ENCODE measurements at regions not wholly inside any gene's neighbourhood (a gene's known extent, or its start where the extent isn't known, plus 50 kb on each side); places are given as distances from the start of the nearest gene placed in this dataset.

DNA sequence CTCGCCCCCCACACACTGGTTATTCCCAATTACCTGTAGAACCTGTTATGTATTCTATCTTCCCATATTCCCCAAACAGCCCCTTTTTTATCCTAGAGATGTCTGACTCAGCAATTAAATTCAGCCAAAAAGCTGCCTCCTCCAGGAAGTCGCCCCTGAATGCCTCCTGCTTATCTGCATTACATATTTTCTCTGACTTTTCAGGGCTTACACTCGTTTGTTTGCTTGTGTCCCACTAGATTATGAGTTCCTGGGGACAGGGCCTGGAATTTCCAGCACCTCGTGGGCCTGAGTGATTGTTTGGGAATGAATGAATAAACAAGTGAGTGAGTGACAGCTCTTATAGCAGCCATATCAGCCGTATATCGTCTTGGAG, 99.3 kb upstream of the RFLNA start:
- Histone ChIP-seq H3K36me3 (ENCODE audit: insufficient read depth, low read length) (no peaks in the 10 kb centered on the region), H4K20me1 (ENCODE audit: insufficient read depth, low read length) (no peaks in the 10 kb centered on the region), H2AFZ (ENCODE audit: low read length) (no peak overlapping the region), H3K4me1 (ENCODE audit: insufficient read depth, low read length, poor library complexity, severe bottlenecking) (no peaks in the 10 kb centered on the region), H3K79me2 (ENCODE audit: insufficient read depth, low read depth, low read length) (no peaks in the 10 kb centered on the region), H3K9me2 (ENCODE audit: insufficient read depth, low read length) (no peaks in the 10 kb centered on the region), H3K27ac (ENCODE audit: low read depth, low read length, poor library complexity, severe bottlenecking) (no peak overlapping the region), H3K4me2 (ENCODE audit: low read length) (no peak overlapping the region), H3K4me3 (ENCODE audit: low read depth, low read length, poor library complexity, severe bottlenecking) (no peak overlapping the region), H3K9me3 (ENCODE audit: low read length) (no peaks in the 10 kb centered on the region)
- no peak for DNase-seq (ENCODE audit: low spot score)
- BruUV-seq (replicated peaks) = no TSS peak
- TF ChIP-seq, protein P1, sequence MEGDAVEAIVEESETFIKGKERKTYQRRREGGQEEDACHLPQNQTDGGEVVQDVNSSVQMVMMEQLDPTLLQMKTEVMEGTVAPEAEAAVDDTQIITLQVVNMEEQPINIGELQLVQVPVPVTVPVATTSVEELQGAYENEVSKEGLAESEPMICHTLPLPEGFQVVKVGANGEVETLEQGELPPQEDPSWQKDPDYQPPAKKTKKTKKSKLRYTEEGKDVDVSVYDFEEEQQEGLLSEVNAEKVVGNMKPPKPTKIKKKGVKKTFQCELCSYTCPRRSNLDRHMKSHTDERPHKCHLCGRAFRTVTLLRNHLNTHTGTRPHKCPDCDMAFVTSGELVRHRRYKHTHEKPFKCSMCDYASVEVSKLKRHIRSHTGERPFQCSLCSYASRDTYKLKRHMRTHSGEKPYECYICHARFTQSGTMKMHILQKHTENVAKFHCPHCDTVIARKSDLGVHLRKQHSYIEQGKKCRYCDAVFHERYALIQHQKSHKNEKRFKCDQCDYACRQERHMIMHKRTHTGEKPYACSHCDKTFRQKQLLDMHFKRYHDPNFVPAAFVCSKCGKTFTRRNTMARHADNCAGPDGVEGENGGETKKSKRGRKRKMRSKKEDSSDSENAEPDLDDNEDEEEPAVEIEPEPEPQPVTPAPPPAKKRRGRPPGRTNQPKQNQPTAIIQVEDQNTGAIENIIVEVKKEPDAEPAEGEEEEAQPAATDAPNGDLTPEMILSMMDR (conservative IDR thresholded peaks at IDR 0.05; ENCODE audit: low read length) = no peak
- CTCF ChIA-PET (ENCODE audit: unreplicated experiment) = no interaction called here
- POLR2A ChIA-PET = interaction anchor here (0.7 kb wide), 1 partner anchor 10 kb away, joined by 3 read pairs; no protein-coding TSS in a partner anchor
- intact Hi-C loops (cut with micrococcal nuclease; ENCODE audit: unreplicated experiment) = no loop called here

DNA sequence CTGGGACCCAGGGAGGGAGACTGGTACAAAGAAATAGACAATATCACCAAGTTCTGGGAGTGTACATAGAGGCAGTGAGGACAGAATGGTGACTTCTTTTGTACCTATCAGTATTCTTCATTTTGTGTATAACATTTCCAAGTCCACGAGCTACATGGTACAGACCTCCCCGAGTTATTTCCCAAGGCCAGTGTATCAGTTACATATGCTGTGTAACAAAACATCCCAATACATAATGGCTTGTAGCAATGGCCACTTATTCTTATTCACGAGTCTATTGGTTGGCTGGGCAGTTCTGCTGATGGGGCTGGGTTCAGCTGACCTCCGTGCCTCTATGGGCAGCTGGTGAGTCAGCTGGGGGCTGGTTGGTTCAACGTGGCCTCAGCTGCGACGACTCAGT, 98.7 kb upstream of the RFLNA start:
- no TSS peak for BruUV-seq (replicated peaks)
- H4K20me1 ChIP-seq (ENCODE audit: insufficient read depth, low read length) = no peaks in the 10 kb centered on the region
- POLR2A ChIA-PET = interaction anchor here (0.7 kb wide), 1 partner anchor 10 kb away, joined by 3 read pairs; no protein-coding TSS in a partner anchor
- no peaks in the 10 kb centered on the region for H3K79me2 ChIP-seq (ENCODE audit: insufficient read depth, low read depth, low read length)
- H3K4me2 ChIP-seq (ENCODE audit: low read length) = no peak overlapping the region
- no peaks in the 10 kb centered on the region for H3K9me3 ChIP-seq (ENCODE audit: low read length)
- no peaks in the 10 kb centered on the region for H3K4me1 ChIP-seq (ENCODE audit: insufficient read depth, low read length, poor library complexity, severe bottlenecking)
- H3K36me3 ChIP-seq (ENCODE audit: insufficient read depth, low read length) = no peaks in the 10 kb centered on the region
- H2AFZ ChIP-seq (ENCODE audit: low read length) = no peak overlapping the region
- intact Hi-C loops (cut with micrococcal nuclease; ENCODE audit: unreplicated experiment) = no loop called here
- no peak for DNase-seq (ENCODE audit: low spot score)
- no peak for TF ChIP-seq EZH2phosphoT487 (IDR thresholded peaks at IDR 0.05; ENCODE audit: borderline replicate concordance, low read depth, low read length)
- TF ChIP-seq, protein P1 (conservative IDR thresholded peaks at IDR 0.05; ENCODE audit: low read length) = no peak
- CTCF ChIA-PET (ENCODE audit: unreplicated experiment) = no interaction called here
- H3K9me2 ChIP-seq (ENCODE audit: insufficient read depth, low read length) = no peaks in the 10 kb centered on the region
- H3K4me3 ChIP-seq (ENCODE audit: low read depth, low read length, poor library complexity, severe bottlenecking) = no peak overlapping the region
- no peak overlapping the region for H3K27ac ChIP-seq (ENCODE audit: low read depth, low read length, poor library complexity, severe bottlenecking)

DNA sequence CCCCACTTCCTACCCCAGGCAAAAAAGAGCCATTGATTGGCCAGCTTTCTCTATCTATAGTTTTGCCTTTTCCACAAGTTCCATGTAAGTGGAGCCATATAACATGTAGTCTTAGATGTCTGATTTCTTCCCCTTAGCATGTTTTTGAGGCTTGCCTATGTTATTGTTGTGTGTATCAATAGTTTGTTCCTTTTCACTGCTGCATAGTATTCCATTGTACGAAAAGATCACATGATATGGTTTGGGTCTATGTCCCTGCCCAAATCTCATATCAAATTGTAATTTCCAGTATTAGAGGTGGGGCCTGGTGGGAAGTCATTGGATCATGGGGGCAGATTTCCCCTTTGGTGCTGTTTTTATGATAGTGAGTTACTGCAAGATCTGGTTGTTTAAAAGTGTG, 93.6 kb upstream of the RFLNA start:
- Histone ChIP-seq H3K4me2 (ENCODE audit: low read length) (no peak overlapping the region), H3K9me2 (ENCODE audit: insufficient read depth, low read length) (no peaks in the 10 kb centered on the region), H4K20me1 (ENCODE audit: insufficient read depth, low read length) (no peaks in the 10 kb centered on the region), H3K27ac (ENCODE audit: low read depth, low read length, poor library complexity, severe bottlenecking) (no peak overlapping the region), H3K4me1 (ENCODE audit: insufficient read depth, low read length, poor library complexity, severe bottlenecking) (no peaks in the 10 kb centered on the region), H3K79me2 (ENCODE audit: insufficient read depth, low read depth, low read length) (no peaks in the 10 kb centered on the region), H3K9me3 (ENCODE audit: low read length) (no peaks in the 10 kb centered on the region), H3K36me3 (ENCODE audit: insufficient read depth, low read length) (no peaks in the 10 kb centered on the region), H3K4me3 (ENCODE audit: low read depth, low read length, poor library complexity, severe bottlenecking) (no peak overlapping the region), H2AFZ (ENCODE audit: low read length) (no peak overlapping the region)
- no peak for DNase-seq (ENCODE audit: low spot score)
- intact Hi-C loops (cut with micrococcal nuclease; ENCODE audit: unreplicated experiment) = no loop called here
- TF ChIP-seq EZH2phosphoT487 (IDR thresholded peaks at IDR 0.05; ENCODE audit: borderline replicate concordance, low read depth, low read length) = no peak
- TF ChIP-seq, protein P1 (conservative IDR thresholded peaks at IDR 0.05; ENCODE audit: low read length) = no peak
- ChIA-PET CTCF (ENCODE audit: unreplicated experiment) (no interaction called here), POLR2A (interaction anchor here (0.6 kb wide), 1 partner anchor 28 kb away, joined by 3 read pairs; no protein-coding TSS in a partner anchor)
- BruUV-seq (replicated peaks) = no TSS peak
